Pancreas (tissue), 10 donors: ENCODE measurements at regions not wholly inside any gene's neighbourhood (a gene's known extent, or its start where the extent isn't known, plus 50 kb on each side); places are given as distances from the start of the nearest gene placed in this dataset.

ENCODE experiments used
- ATAC-seq, 4 donors: fragments of 200-7000 bp; cut with Tn5 transposase; one replicate each; pipeline versions ENCODE4 v1.8.0 to v1.9.1; 2020; ENCODE audit warnings: mild to moderate bottlenecking in 4 of 4, moderate library complexity in 4 of 4
- DNase-seq, 6 donors: peaks; one replicate each; pipeline ENCODE4 v3.0.0-alpha.2; 2020
- FAIRE-seq: peaks from 2 replicates; lab custom pipeline; 2012; peaks lifted over from hg19 to GRCh38; lab: Jason Lieb, UNC
- H3K27ac ChIP-seq, 4 donors: fragments of 200-600 bp; sonication (generic); 1 replicate in 3 of 4; 2 replicates in 1 of 4; pipeline versions ENCODE4 v1.5.0 to v1.8.0; 2020
- H3K27me3 ChIP-seq, 4 donors: fragments of 200-600 bp; one replicate each; pipeline ENCODE4 v1.8.0; 2021
- H3K36me3 ChIP-seq, 3 donors: fragments of 200-600 bp; sonication (generic) in 1 of 3; one replicate each; pipeline versions ENCODE4 v1.5.0 to v1.8.0; 2020 to 2021
- H3K4me1 ChIP-seq, 3 donors: fragments of 200-600 bp; one replicate each; pipeline ENCODE4 v1.8.0; 2021
- H3K4me3 ChIP-seq, 4 donors: fragments of 200-600 bp; sonication (generic) in 2 of 4; one replicate each; pipeline versions ENCODE4 v1.5.0 to v1.8.0; 2020 to 2021
- H3K9me3 ChIP-seq, 4 donors: fragments of 200-600 bp; one replicate each; pipeline ENCODE4 v1.8.0; 2021
- CTCF ChIP-seq, 4 donors: fragments of 200-600 bp; sonication (generic) in 3 of 4; IDR thresholded peaks; one replicate each; pipeline versions ENCODE4 v1.5.0 to v1.8.0; 2021; ENCODE audit warnings: antibody characterized with exemption in 4 of 4
- WGBS, 2 donors: extraction: QIAGEN DNeasy Blood & Tissue Kit; methylation state at CpG; one replicate each; pipeline ENCODE4 v1.1.7; 2013; 5-methylcytosine and 5-hydroxymethylcytosine counted together
- intact Hi-C, 3 donors: fragments of 100-400 bp; cut with DNase I; formaldehyde crosslinking; loops; one replicate each; pipeline versions ENCODE4 v1.11.1 to v1.14.2; 2022
- donor health status: healthy with polysubstance abuse.
- donor health status: DM: no; HTN: no; CAD: no; lungs with moderate emphysema.
- donor health status: DM: no; HTN: no; CAD: no.
- donor health status: control.
- donor health status: control.
- donor health status: Bipolar disorder and iron deficiency.
- donor health status: DM: yes; HTN: yes; CAD: no.
- donor health status: DM: no; HTN: no; CAD: no.
- donor health status: DM: no; HTN: no; CAD: no.
- donor health status: DM: yes; HTN: yes; CAD: no.

- H3K36me3 ChIP-seq, result no peaks in the 10 kb centered on the region
- no peak for ATAC-seq
- FAIRE-seq, result no peak
- H3K4me3 ChIP-seq, result no peak overlapping the region
- intact Hi-C loops, result no loop called here
- DNase-seq, result no peak
- WGBS, 2 donors, result 43 to 44% methylated on average over 2 of the region's 2 CpGs
- H3K4me1 ChIP-seq, result no peaks in the 10 kb centered on the region
- no peak overlapping the region for H3K27ac ChIP-seq
- H3K27me3 ChIP-seq, result no peaks in the 10 kb centered on the region
- H3K9me3 ChIP-seq, result no peaks in the 10 kb centered on the region
- no peak for TF ChIP-seq CTCF (IDR thresholded peaks at IDR 0.05)
Observed at GRCh38 chr10:62511656-62512055, 137.5 kb downstream of the ZNF365 start.

GRCh38 chr10:62512732-62513475, 138.7 kb downstream of the ZNF365 start:
- Histone ChIP-seq H3K27ac (peak overlapping the region in 1 of 4 donors; percentile 23), H3K36me3 (no peaks in the 10 kb centered on the region), H3K27me3 (no peaks in the 10 kb centered on the region), H3K4me3 (no peak overlapping the region), H3K9me3 (no peaks in the 10 kb centered on the region), H3K4me1 (no peaks in the 10 kb centered on the region)
- ATAC-seq (peak in 3 of 4 donors; percentile 29 to 78 (median 65)), FAIRE-seq (no peak), DNase-seq (no peak)
- WGBS, 2 donors, result 52 to 67% methylated on average over 5 of the region's 5 CpGs
- intact Hi-C loops, result no loop called here
- TF ChIP-seq CTCF (IDR thresholded peaks at IDR 0.05), result no peak

- WGBS, 2 donors, result 68 to 69% methylated on average over 6 of the region's 6 CpGs
- no peaks in the 10 kb centered on the region for H3K27me3 ChIP-seq
- H3K27ac ChIP-seq, result no peak overlapping the region
- no peaks in the 10 kb centered on the region for H3K9me3 ChIP-seq
- no peak overlapping the region for H3K4me3 ChIP-seq
- TF ChIP-seq CTCF (IDR thresholded peaks at IDR 0.05), result no peak
- no peaks in the 10 kb centered on the region for H3K4me1 ChIP-seq
- ATAC-seq (no peak), DNase-seq (no peak), FAIRE-seq (no peak)
- H3K36me3 ChIP-seq, result no peaks in the 10 kb centered on the region
- intact Hi-C loops, result no loop called here
Observed at GRCh38 chr10:62514079-62514693, 140.0 kb downstream of the ZNF365 start.

GRCh38 chr10:62517252-62517651, 143.1 kb downstream of the ZNF365 start:
- no peaks in the 10 kb centered on the region for H3K36me3 ChIP-seq
- FAIRE-seq (no peak), ATAC-seq (no peak), DNase-seq (no peak)
- TF ChIP-seq CTCF (IDR thresholded peaks at IDR 0.05), result no peak
- H3K27ac ChIP-seq, result no peak overlapping the region
- no peaks in the 10 kb centered on the region for H3K9me3 ChIP-seq
- no peaks in the 10 kb centered on the region for H3K4me1 ChIP-seq
- H3K27me3 ChIP-seq, result no peaks in the 10 kb centered on the region
- intact Hi-C loops, result no loop called here
- H3K4me3 ChIP-seq, result no peak overlapping the region
- whole genome bisulfite sequencing, 2 donors, result 78 to 81% methylated on average over 2 of the region's 2 CpGs
